SW 1271 (cell line): ENCODE measurements at regions not wholly inside any gene's neighbourhood (a gene's known extent, or its start where the extent isn't known, plus 50 kb on each side); places are given as distances from the start of the nearest gene placed in this dataset.
A peak's percentile ranks its signal among the peaks of the same experiment; 100 is the strongest.
"Not testable (repeated sequence)": the region's sequence is repeated elsewhere in the genome, so short reads cannot be mapped to it uniquely, and the experiment has no call there.

ENCODE experiments used
- DNase-seq, 2 experiments: peaks; one replicate each; lab custom pipeline; 2025; lab: John Stamatoyannopoulos, UW

DNA sequence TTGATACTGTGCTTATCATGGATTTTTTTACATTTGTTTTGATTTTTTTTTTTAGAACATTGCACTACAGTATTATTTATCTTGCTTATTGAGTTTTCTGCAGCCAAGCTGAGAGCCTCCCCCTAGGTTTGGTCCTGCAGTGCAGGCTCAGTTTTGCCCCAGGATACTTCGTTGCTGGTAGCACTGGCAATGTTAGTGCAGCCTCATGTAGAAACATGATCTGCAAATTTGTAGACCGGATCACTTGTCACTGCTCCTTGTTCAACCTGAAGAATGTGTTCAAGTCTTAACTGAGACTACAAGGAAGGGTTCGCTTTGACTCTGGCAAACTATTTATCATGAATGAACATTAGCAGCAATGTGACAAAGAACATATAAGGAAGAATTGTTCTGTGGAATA is 377.2 kb upstream of the PDE3A start:
- no peak for DNase-seq

DNA sequence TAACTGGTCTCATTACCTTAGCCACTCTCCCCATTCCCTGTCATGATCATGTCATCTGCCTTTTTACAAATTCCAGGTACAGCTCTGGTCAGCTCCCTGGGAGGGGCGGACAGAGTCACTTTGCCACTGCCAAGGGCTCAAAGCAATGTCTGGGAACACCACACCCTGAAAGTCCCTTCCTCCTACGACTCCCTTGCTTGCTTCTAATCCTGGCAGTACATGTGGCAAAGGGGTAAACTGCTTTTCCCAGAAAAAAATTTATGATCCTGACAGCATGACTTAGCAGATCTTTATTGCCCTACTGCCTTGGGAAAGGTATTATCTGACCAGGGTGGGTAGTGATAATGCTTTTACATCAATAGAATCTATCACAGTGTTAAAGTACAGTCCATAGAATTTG is 376.0 kb upstream of the PDE3A start:
- DNase-seq = no peak

DNA sequence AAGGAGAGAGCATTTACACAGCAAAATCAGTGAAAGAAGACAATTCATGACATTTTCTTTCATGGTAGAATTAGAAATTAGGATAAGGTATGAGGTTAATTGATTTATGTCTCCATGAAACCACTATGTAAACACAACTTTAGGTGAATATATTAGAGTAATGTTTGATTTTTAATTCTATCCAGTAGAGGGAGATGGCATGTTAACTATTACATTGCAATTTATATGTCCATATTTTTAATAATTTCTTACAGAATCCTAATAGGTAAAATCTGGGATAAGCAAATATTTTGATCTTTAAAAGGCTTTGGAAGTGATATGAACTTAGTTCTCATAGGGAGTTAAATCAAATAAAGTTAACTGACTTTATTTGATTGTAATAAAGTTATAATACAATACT is 373.4 kb upstream of the PDE3A start:
- DNase-seq = peak in 1 of 2 experiments; percentile 13

DNA sequence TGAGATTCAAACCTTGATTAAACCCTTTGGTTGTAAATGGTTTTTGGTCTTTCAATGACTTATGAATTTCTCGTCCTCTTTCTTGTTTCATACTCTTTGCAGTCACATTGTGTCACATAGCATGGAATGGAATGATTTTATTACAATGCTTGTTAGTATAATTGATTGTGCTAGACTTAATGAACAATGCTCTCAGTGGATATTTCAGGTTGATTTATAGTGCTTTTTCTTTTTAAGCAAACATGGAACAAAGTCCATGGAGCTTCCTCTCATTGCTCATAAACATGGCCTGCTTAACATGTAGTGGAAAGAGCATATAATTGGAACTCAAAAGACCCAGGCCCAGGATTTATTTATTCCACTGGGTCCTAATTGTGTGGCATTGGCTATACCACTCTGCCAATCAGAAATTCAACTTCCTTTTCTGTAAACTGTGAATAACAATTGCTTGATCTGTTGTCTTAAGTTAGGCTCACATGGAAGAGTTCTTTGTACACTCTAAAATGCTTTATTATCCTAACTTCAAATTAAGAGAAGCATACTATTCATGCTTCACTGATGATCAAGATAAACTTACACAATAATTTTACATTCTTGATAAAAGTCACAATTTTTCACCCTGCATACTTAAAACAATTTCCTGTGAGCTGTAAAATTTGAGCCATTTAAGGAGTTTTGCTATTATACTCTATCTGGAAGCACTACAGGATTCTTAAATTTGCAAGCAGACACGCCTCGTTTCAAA is 370.5 kb upstream of the PDE3A start:
- no peak for DNase-seq

DNA sequence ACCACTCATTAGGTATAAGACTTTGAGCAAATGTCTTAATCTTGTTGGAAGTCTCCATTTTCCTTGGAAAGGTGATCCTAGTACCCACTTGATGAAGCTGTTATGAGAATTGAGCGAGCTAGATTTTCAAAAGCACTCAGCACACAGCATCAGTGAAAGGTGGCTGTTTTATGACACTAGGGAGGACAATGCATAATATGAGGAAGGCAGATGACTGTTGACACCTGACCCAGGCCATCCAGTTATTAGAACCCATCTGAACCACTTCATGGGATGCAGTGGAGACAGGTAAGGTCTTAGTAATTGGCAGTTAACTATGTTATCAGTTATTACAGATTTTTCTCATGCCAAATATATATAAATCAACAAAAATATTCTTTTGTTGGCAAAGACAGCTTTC is 369.9 kb upstream of the PDE3A start:
- no peak for DNase-seq

DNA sequence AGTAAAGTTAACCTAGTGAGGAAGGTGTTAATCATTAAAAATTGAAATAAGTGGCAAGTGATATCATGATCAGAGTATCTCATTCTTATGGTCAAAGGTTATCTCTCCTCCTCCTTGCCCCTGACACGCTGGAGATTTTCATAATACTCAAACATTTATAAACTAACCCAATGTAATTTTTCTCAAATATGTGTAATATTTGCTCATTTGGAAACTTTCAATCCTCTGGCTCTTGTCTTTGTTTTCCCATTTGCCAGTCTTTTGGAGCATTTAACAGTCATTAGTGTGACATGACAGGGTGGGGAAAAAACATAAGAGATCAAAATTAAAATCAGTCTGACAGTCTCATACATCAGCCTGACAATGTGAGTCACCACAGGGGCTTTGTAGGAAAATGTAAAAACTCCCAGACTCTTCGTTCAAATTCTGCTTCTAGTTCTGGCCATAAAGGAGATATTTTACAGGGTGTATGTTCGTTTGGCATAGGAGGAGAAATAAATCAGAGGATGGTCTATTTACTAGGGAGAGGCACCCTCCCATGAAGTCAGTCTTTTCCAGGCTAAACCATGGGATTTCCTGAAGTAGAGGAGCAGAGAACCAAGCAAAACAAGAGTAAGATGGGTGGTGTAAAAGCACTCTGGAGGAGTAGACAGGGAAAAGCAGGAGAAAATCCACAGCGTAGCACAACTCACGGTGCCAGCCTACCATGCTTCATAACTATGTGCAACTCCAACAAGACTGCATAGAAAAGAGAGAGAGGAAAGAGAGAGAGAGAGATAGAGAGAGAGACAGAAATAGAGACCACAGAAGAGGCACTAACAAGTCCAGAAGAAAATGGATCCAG is 369.2 kb upstream of the PDE3A start:
- DNase-seq = no peak

DNA sequence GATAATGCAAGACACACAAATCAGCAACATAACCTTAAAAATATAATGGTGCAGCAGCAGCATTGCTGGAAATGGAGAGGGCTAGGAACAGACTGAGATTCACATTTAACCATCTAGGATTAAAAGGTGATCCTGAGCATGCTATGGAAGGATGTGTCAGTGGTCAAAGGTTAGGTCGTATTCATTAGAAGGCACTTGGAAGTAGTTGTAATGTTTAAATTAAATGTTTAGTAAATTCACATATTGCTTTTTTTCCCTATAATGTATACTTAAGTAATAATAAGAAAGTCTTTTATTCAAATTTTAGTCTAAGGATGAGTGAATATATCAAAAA is 368.6 kb upstream of the PDE3A start:
- no peak for DNase-seq

DNA sequence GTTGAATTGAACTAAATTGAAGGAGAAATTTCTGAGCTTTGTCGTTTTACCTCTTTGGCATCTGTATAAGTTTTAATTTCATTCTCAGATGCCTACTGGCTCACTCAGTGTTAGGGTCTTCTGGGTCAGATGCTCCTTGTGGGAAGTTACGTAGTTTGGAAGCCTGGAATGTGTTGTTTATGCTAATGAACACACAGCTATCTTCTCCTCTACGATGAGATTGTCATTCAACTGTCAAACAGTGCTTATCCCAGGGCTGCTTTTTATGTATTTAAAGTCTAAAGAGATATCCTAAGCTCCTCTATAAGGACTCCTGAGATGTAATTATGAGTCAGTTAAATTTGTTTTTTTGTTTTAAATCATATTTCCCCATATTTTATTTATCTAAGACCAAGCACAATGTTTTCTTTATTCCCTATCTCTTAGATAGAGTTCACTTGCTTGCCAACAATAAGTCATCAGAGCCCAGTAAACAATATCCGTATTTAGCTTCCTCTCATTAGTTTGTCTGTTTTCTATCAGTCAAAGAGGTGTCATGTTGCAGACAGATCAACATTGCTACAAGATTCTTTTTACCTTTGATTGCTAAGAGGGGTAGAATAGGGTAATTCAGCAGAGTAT is 368.0 kb upstream of the PDE3A start:
- no peak for DNase-seq

DNA sequence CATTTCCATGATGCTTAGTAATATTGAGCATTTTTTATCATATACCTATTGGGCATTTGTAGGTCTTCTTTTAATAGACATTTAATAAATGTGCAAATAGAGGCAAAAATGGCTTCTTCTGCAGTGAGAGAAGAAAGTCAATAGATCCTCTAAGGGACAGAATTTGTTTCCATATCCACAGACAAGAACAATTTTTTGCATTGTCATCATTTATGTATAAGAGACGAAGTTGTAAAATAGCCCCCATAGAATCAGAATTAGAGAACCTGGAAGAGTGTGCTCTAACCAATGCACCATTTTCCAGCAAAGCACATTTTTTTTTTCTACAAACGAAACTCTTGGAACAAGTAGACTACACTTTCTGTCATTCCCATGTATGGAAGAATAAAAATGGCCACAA is 365.1 kb upstream of the PDE3A start:
- DNase-seq = no peak

DNA sequence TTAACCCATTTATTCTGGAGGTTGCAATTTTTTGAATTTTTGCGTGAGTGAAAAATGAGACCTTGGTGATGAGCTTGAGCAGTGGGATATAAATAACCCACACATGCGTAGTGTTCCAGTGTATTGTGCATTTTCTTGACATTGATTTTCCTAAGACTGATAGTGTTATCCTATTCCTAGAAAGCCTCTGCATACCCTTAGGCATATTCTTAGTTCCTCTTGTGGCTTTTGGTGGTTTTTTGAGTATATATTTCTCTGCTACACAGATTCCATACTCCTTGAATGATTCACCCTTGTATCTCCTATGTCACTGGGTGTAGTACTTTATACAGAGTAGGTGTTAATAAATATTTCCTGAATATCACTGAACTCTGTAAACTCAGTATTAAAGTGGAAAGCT is 363.4 kb upstream of the PDE3A start:
- no peak for DNase-seq

DNA sequence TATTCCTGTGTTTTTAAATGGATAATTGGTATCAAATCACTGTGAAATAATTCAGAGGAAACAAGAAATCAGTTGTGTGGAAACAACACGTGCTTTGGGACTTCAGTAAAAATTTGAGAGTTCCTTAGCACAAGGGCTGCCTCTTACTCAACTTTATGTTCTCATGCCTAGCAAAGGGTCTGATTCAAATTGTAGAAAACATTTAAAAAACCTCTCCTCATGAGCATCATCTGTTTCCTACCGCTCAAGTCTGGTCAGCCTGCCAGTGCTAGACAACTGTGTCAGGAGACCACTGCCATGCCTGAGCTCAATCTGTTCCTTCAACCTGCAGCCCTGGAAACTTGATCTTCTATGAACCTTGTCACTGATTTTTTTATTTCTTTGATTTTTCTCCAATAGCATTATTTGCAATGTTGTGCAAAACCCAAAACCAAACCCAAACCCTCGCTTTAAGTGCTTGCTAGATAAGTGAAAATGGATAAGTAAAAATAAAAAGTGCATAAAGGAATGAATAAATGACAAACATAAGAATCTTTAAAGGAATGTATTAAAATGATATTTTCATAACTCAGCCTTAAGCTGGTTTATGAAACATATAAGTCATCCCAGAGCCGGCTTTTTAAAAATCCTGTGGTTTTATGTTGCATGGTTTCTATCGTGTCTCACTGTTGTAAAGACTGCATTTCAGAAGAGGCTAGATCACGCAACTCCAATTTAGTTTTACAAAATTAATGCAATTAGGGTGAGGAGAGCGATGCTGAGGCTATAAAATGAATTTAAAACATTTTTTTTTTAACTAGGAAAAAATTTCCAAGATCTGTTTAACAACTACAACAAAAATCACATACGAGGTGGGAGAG is 361.2 kb upstream of the PDE3A start:
- DNase-seq = no peak

DNA sequence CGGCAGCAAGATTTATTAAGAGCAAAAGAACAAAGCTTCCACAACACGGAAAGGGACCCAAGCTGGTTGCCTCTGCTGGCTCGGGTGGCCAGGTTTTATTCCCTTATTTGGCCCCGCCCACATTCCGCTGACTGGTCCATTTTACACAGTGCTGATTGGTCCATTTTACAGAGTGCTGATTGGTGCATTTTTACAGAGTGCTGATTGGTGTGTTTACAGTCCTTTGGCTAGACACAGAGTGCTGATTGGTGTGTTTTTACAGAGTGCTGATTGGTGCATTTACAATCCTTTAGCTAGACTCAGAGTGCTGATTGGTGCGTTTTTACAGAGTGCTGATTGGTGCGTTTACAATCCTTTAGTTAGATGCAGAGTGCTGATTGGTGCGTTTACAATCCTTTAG is 358.4 kb upstream of the PDE3A start:
- not testable (repeated sequence) for DNase-seq

DNA sequence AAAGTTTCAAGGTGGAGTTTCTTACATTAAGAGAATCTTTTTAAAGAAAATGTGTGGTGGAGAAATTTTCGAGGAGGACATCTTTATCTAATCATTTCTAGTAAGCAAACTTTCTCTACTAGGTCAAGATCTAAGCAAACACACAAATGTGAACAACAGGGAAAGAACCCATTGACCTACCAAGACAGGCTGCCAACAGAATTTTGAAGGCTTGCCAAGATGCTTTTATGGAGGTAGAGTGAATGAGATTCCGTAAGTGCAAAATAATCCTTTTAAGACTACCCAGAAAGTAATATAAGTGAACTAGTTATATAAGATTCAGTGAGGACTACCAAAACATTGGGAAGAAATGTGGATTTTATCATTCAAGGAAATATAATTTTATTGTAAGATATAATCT is 357.1 kb upstream of the PDE3A start:
- no peak for DNase-seq

DNA sequence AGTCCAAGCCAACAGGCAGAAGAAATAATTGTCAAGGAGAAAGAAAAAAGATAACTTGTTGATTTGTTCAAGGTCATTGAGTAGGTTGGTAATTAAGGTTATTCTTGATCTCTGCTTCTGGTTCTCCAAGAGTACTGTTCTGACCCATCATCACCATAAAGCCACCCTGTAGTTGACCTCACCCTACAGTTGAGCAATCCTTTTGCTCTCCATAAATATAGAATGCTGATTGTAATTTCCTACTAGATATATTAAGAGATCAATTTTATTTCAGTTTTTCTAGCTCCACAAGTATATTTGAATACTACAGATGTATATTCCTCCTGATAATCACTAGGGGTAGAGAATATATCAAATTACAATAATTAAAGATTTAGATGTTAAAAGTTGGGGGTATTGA is 350.5 kb upstream of the PDE3A start:
- DNase-seq = no peak

DNA sequence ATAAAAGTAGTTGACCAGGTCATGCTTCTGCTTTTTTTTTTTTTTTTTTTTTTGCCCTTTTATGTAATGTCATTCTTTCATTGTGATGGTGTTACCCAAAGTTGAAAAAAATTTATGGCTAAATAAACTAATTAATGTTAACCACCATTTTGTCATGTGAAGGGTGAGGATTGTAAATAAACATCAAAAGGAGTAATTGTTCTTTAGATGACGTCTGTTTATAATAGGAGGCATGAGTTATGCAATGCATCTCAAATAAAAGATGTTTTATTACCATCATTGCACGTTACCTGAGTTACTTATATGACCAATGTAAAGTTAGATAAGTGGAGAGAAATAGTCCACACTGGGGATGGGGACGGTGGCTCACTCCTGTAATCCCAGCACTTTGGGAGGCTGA is 349.9 kb upstream of the PDE3A start:
- DNase-seq = no peak

DNA sequence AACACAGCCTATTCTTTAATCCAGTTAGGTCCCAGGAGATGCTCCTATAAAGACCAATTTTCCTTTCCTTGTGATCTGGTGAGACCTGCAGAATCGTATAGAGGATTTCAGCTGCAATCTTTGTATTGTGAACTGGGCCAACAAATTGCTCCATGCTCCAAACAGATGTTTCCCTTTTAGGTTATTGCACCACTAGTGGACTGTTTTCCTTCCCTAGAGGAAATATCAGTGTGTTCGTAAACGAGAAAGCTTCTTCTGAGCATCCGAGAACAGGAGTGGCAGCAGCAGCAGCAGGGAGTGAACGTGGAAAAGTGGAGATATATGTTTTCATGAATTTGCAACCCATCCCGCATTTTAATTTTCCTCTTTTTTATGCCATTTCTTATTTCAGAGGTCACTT is 344.1 kb upstream of the PDE3A start:
- DNase-seq = no peak

DNA sequence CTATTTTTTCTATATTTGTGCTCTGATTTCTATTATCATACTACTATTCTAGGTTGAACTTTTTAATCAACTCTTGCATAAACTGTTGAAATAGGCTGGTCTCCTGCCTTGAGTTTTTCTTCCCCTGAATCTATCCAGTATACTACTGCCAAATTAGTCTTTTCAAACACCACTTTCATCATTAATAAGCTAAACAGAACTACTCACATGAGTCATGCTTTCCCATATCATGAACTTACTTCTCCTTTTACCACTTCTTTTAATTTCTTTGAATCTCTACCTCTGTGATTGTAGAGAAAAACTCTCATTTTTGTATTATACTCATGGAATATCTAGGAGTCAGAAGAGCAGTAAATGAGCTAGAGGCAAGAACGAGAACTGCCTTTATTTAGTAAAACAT is 340.3 kb upstream of the PDE3A start:
- DNase-seq = no peak

DNA sequence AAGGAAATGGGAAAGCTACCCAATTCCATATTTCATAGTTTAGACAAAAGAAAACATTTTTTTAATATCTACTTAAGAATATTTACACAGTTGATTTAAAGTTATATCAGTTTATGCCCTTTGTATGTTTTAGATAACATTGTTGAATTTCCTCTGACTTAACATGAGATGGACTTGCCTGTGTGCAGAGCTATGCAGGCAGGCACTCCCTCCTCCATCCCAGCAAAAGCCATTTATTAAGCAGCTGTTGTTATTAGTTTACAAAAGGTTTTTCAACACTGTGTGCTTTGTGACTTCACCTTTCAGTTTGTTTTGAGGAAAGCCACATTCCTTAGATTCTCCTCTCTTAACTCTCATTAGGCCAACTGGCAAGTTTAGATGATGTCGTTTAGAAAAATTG is 337.5 kb upstream of the PDE3A start:
- no peak for DNase-seq

DNA sequence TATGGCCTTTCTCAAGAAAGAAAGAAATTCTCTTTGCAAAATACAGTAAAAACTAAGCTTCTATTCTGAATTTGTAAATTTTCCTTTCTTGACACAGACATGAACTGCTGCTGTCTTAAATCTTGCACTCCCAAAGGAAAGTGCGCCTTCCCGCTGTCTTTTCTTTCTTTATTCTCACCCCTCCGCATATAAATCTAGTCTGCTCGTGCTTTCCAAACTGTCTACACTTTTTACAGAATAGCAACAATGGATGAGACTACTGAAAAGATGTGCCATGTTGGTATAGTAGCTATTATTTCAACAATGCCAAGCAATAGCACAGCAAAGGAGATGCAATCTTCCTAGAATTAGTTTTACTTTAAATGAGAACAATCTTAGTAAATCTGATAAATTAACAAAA is 328.8 kb upstream of the PDE3A start:
- no peak for DNase-seq

DNA sequence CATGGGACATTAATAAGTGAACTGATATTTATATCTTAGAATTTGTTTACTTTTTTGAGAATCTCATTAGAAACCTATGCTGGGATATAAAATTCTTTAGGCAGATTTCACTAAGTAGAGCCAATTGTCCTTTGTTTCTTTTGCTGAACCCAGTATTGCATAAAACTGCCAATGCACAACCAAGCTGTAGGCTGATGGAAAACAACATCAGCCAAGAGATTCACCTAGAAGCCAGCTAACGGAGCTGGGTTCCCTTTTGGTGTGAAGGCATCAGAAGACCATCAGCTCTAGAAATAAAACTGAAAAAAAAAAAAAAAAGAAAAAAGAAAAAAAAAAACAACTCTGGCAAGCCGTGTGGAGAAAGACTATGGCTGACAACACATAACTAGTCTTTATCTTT is 328.2 kb upstream of the PDE3A start:
- DNase-seq = no peak

DNA sequence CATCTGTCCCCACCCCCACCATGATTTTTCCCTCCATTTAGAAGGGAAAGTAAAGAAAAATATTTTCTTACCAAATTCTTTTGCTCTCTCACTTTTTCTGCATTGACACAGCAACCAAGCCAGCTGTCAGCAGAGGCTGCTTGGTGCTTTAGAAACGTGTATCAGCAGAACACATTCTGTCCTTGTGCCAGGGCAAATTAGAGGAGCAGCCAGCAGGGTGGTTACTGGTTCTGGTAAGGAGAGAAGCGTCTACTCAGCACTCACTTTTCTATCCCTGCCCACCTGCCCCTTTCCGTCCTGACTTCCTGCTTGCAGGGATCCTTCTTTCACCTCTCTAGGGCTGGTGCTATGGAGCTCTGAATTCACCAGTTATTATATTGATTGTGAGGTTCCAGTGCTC is 327.5 kb upstream of the PDE3A start:
- DNase-seq = no peak

DNA sequence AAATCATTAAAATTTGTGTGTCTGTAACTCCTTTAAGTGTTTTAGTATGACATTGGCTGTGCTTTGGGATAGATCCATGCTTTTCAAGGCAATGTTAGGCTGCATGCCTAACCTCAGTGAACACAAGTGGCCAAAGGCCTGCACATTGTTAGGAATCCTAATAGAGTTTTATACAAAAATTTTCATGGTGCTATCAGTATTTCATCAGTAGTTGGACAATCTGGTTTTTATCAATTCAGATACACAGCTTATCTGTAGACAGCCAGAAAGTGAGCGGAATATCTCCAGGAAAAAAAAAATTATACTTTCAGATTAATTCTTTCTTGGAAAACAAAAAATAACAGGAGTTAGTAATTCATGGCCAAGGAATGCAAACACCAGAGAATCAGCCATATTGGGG is 324.0 kb upstream of the PDE3A start:
- DNase-seq = no peak
